GM21360 (cell line): ENCODE measurements at regions not wholly inside any gene's neighbourhood (a gene's known extent, or its start where the extent isn't known, plus 50 kb on each side); places are given as distances from the start of the nearest gene placed in this dataset.

Source experiments
- ATAC-seq: cut with Tn5 transposase; IDR thresholded peaks from one replicate; pipeline ENCODE4 v1.9.1; 2021; ENCODE audit warnings: mild to moderate bottlenecking, moderate library complexity; ENCODE audit not compliant: unreplicated experiment

GRCh38 chr7:17638727-17639126 is 301.6 kb downstream of the SNX13 start:
- no peak for ATAC-seq

GRCh38 chr7:17640730-17641377 is 299.4 kb downstream of the SNX13 start:
- ATAC-seq, result peak; percentile 63

- ATAC-seq, result no peak
Observed at GRCh38 chr7:17645500-17645899, 294.8 kb downstream of the SNX13 start.

DNA sequence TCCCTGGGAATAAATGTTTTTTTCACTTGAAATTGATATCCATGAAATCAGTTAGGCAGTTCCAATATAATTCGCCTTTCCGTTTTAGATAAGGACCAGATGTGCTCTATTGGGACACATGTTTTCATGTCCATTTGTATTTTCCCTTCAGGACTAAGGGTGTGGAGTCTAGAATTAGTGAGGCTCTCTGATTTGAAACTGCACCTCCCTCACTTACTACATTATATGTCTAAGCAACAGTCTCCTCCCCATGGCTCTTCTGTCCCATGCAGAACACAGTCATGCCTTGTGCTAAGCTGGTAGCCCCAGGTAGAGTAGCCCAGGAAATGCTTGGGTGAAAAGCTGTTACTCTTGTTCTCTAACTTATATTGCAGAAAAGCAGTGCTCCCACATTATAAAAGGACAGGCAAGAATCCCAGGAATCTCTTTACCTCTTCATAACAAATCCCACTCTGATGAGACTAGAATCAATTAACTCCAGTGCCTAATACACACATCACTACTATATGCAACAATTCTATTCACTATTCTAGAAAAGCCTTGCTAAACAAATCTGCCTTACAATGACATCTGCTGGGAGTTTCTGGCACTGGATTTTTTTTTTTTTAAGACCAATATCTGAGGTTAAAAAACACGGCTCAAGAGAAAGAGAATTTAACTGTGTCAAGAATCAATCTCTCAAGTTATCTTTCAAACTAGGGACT is 293.9 kb downstream of the SNX13 start:
- no peak for ATAC-seq

- no peak for ATAC-seq
Observed at GRCh38 chr7:17651341-17651740, 289.0 kb downstream of the SNX13 start.

DNA sequence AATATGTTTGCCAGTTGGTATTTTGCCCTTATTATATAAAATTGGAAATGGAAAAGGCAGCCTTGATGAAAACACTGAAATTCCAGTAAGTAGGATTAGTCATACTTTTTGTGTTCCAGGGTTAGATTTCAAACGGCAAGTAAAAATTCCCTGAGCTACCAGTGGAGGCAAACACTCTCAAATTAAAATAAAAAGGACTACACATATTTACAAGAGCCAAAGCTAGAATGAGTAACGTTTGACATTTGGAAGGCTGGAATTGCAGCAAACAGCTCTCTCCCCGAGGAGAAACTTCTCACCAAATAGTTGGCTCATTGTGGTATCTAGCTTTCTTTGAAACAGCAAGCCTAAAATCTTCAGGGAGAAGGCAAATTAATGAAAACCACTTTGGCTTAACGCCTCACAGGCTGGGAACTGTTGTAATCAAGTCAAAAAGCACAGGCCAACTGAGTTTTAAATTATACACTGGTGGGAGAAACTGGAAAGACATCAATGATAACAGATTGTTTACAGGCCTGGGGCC is 288.4 kb downstream of the SNX13 start:
- no peak for ATAC-seq

- no peak for ATAC-seq
Observed at GRCh38 chr7:17654940-17655339, 285.4 kb downstream of the SNX13 start.

DNA sequence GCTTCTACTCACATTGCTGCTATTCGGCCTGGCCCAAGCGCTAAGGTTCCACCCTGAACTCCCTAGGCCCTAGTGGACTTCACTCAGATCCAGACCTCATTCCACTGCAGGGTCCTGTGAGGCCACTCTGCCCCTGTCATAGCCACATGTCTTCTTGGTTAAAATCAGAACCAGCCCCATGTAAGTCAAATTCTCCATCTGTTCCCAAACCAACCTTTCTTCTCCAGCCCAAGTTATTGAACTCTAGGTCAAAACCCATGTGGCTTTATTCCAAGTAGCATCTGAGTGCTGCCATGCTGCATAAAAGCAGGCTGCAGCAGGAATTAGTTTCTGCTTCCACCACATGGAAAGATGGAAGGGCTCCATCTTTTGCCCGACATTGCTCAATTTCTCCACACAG is 281.2 kb downstream of the SNX13 start:
- ATAC-seq, result no peak

DNA sequence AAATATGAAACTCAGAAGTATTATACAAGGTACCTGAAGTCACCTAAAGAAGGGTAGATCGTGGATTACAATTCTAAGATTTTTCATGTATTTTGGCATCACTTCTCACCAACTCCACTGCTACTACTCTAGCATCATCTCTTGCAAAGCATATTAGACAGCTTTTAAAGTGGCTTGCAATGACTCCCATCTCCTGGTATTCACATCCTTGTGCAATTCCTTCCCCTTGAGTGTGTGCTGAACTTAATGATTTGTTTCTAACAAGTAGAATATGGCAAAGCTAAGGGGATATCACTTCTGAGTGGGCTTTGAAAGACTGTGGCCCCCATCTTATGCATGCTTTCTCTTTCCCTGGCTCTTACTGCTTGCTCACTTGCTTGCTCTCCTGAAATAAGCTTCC is 280.2 kb downstream of the SNX13 start:
- ATAC-seq, result no peak

DNA sequence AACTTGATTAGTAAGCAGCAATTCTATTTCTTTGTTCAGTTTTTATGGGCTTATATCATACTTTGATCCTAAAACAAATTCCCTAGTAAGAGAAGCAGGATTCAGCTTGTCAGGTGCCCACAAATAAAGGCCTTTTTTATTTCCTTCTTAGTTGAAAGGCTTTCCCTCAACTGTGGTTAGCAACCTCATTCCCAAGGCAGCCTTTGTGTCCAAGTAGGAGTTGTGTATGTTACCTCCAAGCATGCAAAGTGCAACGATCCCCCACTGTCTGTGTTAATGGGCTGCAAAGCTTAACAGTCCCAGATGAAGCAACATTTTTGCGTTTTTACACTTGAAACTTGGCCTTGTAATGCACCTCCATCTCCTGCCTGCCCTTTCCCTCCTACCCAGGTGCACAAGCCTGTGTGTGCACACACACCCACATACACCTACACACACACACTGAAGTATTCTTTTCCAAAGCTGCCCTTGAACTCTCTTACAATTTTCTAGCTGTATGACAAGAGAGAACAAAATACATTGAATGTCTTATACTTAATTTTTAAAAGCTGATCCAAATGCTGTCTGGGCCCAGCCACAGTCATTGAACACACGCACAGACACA is 278.2 kb downstream of the SNX13 start:
- ATAC-seq, result no peak

DNA sequence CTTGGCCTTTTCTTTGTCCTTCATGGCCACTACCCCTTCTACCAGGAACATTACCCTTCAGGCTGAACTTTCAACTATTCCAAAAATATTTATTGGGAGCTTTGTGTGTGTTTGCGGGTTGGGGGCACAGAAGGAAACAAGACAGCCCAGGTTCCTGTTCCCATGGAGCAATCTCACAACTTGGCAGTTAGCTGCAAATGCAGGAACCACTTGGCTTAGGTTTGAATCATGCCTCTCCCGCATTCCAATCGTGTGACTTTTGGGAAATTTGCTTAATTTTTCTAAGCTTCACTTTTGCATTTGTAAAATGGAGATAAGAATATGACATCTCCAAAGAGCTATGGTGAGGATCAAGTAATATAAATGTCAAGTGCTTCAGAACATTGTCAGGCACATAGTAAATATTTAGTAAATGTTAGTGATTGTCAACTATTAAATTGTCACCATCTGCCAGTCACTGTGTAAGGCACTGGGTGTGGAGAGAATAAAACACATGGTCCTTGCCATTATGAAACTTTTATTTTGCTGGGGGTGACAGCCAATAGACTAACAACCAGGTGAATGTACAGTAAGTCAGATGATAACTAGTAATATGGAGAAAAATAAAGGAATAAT is 277.1 kb downstream of the SNX13 start:
- ATAC-seq, result no peak

- ATAC-seq, result no peak
Observed at GRCh38 chr7:17665029-17665428, 275.3 kb downstream of the SNX13 start.

- no peak for ATAC-seq
Observed at GRCh38 chr7:17668122-17668521, 272.2 kb downstream of the SNX13 start.

- no peak for ATAC-seq
Observed at GRCh38 chr7:17669204-17669603, 271.1 kb downstream of the SNX13 start.

- no peak for ATAC-seq
Observed at GRCh38 chr7:17671956-17672355, 268.3 kb downstream of the SNX13 start.

- no peak for ATAC-seq
Observed at GRCh38 chr7:17672783-17673182, 267.5 kb downstream of the SNX13 start.

DNA sequence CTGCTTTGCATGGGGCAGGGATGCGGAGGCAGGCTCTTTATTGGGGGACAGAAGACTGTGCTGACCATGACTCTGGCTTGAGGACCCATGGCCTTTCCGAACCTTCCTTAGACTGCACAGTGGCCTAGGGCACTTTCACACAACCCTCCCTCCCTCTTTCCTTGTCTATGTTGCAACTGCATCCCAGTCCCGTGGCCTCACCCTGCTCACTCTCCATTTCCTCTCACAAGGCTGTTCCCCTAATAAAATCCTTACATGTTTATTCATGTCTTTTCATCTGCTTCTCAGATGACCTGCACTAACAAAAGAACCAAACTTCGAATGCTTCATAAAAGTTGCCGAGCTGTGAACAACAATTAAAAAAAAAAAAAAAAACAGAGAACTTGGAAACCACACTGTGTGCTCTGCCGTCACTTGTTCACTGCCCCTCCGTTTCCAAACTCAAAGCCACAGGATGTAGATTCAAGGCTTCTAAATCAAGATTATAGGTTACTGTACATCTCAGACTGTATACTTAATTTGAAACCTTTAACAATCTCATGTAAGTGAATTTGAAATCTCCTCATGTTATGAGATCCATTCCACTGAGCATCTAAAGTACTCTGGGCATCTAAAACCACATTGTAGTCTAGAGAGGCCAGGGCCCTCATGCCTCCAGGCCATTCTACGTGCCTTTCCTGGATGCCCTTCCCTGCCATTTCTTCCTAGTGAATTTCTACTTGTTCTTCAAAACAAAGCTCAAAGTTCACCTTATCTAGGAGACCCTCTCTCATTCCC is 265.9 kb downstream of the SNX13 start:
- no peak for ATAC-seq

GRCh38 chr7:17674943-17675608 is 265.2 kb downstream of the SNX13 start:
- ATAC-seq, result no peak

DNA sequence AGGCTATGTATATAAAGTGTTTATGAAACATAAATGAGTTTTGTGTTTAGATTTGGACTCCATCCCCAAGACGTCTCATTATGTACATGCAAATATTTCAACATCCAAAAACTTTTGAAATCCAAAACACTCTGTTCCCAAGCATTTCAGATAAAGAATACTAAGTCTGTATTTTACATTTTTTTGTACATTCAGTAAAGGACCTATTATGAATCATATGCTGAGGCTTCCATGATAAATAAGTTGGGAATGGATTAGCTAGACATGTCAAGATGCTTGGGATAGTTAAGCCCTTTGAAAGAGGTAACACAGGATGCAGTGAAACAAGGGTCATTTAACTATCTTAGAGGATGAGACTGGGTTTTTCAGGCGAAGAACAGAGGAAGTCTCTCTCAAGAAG is 262.9 kb downstream of the SNX13 start:
- no peak for ATAC-seq

GRCh38 chr7:17678896-17679295 is 261.4 kb downstream of the SNX13 start:
- ATAC-seq, result no peak
